NCI-H524 (cell line): ENCODE measurements at regions not wholly inside any gene's neighbourhood (a gene's known extent, or its start where the extent isn't known, plus 50 kb on each side); places are given as distances from the start of the nearest gene placed in this dataset.

Experiments used
- DNase-seq, 2 experiments: peaks; one replicate each; lab custom pipeline; 2025; lab: John Stamatoyannopoulos, UW

GRCh38 chr10:70939441-70940003 lies 51.2 kb upstream of the PCBD1 start:
- DNase-seq = no peak

- DNase-seq = peak; percentile 46 to 62
These were observed 52.6 kb upstream of the PCBD1 start for GRCh38 chr10:70940834-70941568.

- no peak for DNase-seq
These were observed 53.8 kb upstream of the PCBD1 start for GRCh38 chr10:70942125-70942524.

GRCh38 chr10:70942725-70943124 lies 54.4 kb upstream of the PCBD1 start:
- no peak for DNase-seq

GRCh38 chr10:70943249-70943648 lies 54.9 kb upstream of the PCBD1 start:
- no peak for DNase-seq

- DNase-seq = no peak
These were observed 55.6 kb upstream of the PCBD1 start for GRCh38 chr10:70943841-70944466.

GRCh38 chr10:70950037-70950436 lies 61.7 kb upstream of the PCBD1 start:
- DNase-seq = no peak

- no peak for DNase-seq
These were observed 62.4 kb upstream of the PCBD1 start for GRCh38 chr10:70950801-70951200.

- DNase-seq = no peak
These were observed 64.0 kb upstream of the PCBD1 start for GRCh38 chr10:70952401-70952800.

- peak in 1 of 2 experiments; percentile 20 for DNase-seq
These were observed 64.6 kb upstream of the PCBD1 start for GRCh38 chr10:70952921-70953320.

- DNase-seq = no peak
These were observed 66.2 kb upstream of the PCBD1 start for GRCh38 chr10:70954381-70955176.

GRCh38 chr10:70956029-70956759 lies 67.8 kb upstream of the PCBD1 start:
- peak in 1 of 2 experiments; percentile 6 for DNase-seq

- DNase-seq = no peak
These were observed 70.0 kb upstream of the PCBD1 start for GRCh38 chr10:70958396-70958795.

- DNase-seq = no peak
These were observed 72.0 kb upstream of the PCBD1 start for GRCh38 chr10:70960316-70960715.

- no peak for DNase-seq
These were observed 72.6 kb upstream of the PCBD1 start for GRCh38 chr10:70960783-70961570.

GRCh38 chr10:70962686-70963085 lies 74.3 kb upstream of the PCBD1 start:
- DNase-seq = no peak

- no peak for DNase-seq
These were observed 74.9 kb upstream of the PCBD1 start for GRCh38 chr10:70963271-70963670.

GRCh38 chr10:70964245-70964644 lies 75.9 kb upstream of the PCBD1 start:
- DNase-seq = no peak

GRCh38 chr10:70964881-70965280 lies 76.5 kb upstream of the PCBD1 start:
- no peak for DNase-seq

- peak in 1 of 2 experiments; percentile 52 for DNase-seq
These were observed 77.2 kb upstream of the PCBD1 start for GRCh38 chr10:70965566-70965965.
